UCSD-AML1 (cell line): ENCODE measurements at regions not wholly inside any gene's neighbourhood (a gene's known extent, or its start where the extent isn't known, plus 50 kb on each side); places are given as distances from the start of the nearest gene placed in this dataset.
"Not testable (repeated sequence)": the region's sequence is repeated elsewhere in the genome, so short reads cannot be mapped to it uniquely, and the experiment has no call there.

Source experiments
- DNase-seq: peaks from one replicate; lab custom pipeline; 2025; ENCODE audit not compliant: unreplicated experiment; lab: John Stamatoyannopoulos, UW

DNA sequence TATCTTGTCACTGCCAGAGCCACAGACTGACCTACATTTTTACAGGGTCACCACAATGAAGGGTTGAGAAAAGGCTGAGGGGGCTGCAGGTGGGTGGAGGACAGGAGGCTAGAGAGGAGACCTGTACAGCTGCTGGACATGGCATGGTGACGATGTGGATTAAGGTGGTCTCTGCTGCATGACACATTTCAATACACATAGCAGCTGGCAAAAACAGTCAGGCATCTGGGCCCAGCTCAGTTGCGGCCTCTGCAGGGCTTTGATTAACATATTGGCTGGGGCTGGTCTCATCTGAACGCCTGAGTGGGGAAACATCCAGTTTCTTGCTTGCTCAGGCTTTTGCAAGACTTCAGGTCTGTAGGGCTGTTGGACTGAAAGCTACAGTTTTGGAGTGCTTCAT is 265.4 kb upstream of the FOXF1 start:
- DNase-seq: no peak

DNA sequence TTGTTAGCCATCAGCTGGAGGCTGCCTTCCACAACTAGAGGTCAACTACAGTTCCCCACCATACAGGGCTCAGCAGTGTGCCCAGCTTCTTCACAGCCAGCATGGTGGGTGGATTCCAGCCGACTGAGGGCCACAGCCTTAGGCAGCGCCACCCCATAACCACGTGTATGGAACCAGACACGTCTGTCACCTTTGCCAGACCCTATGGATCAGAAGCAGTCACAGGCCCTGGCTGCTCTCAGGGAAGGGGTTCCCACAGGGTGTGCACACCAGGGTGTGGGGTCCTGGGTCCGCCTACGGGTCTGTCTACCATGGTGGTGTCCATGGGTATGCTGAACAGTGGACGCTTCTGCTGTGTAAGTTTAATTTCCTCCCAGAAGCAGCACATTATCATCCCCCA is 265.0 kb upstream of the FOXF1 start:
- DNase-seq: no peak

DNA sequence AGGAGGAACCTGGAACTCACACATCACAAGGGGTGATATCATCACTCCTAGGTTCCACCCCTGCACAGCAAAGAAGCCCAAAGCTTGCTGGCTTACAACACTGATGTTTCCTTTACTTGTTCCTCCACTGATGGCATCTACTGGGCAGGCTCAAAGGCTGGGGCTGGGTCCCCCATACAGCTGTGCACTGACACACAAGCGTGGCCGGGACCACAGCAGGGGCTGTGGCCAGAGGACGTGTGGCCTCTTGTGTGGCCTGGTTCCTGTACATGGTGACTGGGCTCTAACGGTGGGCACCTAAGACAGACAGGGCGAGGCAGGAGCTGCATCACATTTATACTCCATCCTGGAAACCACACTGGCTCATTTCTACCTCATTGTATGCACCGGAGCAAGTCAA is 264.4 kb upstream of the FOXF1 start:
- DNase-seq: no peak

DNA sequence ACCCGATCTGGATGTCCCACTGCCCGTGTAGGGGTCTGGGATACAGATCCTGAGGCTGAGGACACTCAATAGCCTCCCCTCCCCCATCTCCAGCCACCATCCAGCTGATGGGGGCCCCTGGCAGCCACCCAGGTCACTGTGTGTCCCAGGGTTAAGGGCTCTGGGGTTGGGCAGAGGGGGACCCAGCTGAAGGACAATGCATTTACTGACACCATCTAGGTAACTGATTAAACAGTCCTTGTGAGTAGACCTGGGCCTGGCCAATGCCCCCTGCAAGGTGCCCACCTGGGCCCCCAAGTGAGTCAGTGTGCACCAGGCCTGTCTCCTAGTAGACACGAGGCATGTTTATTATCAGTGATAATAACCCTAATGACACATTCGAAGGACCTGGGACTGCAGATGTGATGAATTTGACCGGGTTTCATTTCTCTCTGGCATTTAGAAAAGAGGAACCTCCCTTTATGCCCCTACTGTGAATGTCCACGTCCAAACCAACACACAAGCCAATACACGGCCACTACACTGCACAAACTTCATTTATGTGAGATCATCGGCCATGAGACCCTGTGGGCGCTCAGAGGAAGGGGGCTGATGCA is 261.9 kb upstream of the FOXF1 start:
- no peak for DNase-seq

DNA sequence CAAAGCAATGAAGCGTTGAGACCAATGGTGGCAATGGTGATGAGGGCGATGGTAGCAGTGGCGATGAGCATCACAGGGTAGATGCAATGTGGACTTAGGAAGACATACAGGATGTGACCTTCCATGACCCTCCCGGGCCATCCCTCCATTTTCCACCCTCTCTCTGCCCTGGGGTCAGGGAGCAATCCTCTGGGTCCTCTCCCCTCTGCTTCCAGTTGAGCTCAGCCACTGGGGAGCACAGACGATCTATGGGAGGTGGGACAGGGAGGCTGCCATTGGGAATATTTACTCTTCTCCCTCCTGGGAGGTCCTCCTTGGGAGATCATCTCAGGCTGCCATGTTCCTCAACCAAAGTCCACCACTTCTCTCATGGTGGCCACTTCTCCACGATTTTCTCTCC is 260.7 kb upstream of the FOXF1 start:
- DNase-seq: no peak

DNA sequence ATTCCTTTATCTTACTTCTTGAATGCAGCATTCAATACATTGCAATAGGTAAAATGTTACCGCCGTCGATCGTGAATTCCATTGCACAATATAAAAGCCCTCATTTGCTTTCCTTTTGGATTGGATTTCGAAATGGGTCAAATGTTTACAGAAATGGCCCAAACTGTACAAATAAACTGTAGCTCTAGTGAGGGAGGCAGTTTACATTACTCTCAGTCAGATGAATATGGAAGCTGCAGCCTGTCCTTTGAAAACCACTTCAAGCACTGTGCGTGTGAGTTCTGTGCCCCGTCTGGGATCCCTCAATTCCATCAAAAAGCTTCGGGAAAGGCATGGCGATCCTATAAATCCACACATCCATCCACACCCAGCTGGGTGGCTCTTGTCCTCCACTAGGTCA is 258.6 kb upstream of the FOXF1 start:
- DNase-seq: no peak

DNA sequence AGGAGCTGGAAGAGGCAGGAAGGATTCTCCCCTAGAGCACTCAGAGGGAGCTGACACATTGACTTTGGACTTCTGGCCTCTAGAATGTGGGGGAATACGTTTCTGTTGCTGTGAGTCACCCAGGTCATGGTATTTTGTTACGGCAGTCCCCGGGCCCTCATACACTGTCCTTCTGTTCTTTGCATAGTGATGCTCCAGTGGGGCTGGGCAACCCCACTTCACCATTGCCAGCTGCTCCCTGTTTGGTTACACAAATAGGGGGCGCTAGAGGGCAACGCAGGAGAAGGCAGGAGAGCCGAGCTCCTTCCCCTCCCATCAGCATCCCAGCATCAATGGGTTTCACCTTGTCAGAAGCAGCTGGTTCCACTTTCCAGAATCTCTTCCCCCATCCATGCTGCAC is 257.7 kb upstream of the FOXF1 start:
- DNase-seq: peak; percentile 26

DNA sequence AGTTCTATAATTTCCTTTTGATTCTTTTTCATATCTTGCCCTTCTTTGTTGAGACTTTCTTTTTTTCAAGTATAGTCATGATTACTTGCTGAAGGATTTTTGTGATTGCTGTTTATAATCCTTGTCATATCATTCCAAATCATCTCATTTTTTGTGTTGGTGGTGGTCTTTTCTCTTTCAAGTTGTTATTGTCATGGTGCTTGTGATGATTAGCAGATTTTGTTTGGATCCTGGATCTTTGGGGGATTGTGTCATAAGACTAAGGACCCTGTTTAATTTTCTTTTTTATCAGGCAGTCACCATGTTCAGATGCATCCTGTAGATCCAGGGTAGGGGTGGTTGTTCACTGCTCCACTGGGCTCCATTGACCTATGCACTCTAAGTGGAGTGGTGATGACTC is 254.4 kb upstream of the FOXF1 start:
- DNase-seq: no peak

DNA sequence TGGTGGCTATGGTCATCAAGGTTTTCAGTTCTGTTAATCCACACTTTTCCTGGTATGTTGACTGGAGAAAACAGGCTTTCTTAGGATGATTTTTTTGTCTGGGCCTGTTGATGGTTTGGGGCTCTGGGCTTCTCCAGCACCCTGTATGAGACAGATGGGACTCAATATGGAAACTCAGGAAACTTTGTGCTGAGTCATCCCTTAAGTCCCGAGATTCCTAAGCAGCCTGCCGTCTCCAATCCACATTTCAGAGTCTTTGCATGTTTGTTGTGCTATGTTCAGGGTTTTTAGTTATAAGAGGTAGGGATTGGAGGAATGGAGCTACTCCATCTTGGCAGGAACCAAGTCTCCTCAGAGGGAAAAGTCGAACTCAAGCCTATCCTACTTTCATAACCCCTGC is 253.3 kb upstream of the FOXF1 start:
- DNase-seq: no peak

DNA sequence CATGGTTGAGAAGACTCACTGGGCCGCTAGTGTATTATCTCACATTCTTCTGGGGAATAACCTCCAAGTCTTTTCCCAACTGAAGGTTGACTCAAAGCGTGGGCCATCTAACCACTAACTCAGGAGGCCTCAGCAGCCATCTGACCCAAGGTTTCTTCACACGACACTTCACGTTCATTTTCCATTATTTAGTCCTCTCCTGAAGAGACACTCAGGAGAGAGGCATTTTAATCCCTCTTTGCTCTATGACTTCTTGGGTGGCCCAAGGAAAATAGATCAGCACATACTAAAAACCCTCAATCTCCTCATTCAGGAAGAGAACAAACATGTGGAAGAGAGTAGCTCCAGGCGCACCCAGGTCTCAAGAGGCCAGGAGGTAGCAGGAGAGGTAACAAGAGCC is 252.8 kb upstream of the FOXF1 start:
- no peak for DNase-seq

DNA sequence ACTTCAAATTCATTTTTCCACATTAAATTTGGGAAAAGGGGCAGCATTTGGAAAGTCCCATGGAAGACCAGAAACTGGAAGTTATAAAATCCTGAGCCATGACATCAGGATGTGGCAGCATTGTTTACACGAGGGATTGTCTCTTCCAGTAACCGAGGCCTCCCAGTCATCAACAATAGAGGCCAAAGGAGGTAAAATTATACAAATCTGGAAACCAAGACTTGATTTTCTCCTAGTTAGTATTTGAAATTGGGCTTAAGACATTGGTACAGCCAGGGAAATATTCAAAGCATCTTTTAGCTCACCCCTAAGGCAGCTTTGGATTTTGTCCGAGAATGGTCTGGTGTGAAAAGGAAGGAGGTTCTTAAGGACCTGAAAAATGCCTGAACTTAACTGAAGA is 251.6 kb upstream of the FOXF1 start:
- no peak for DNase-seq

DNA sequence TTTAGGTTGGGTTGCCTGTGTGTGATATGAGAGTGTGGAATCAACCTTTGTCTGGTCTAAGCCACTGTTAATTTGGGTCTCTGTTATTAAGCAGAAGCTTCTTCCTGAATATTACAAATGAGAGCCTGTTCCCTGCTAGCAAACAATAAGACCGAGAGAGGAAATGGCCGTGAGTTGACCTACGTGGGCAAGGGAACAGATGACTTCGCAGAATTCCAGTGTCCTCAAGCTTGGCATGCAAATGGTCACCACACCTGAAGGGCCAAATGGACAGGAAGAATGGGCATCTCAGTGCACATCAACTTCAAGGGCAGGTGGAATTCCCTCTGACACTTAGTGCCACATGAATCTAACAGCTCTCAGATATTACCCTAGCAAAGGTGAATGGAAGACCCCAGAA is 250.8 kb upstream of the FOXF1 start:
- DNase-seq: no peak

DNA sequence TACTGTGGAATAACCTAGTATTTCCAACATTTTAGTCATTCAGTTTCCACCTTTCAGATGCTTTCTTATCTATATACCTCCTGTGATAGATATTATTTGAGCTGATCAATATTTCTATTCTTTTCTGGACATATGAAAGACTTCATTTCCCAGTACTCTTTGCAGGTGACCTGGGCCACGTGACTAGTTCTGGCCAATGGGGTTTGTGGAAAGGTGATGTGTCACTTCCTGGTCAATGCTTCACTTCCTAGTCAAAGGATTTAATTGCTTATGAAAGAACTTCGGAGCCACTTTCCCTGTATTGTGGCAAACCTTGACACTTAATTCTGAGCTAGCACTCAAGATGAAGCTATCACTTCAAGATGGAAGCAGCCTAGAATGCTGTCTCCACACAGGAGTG is 248.9 kb upstream of the FOXF1 start:
- no peak for DNase-seq

DNA sequence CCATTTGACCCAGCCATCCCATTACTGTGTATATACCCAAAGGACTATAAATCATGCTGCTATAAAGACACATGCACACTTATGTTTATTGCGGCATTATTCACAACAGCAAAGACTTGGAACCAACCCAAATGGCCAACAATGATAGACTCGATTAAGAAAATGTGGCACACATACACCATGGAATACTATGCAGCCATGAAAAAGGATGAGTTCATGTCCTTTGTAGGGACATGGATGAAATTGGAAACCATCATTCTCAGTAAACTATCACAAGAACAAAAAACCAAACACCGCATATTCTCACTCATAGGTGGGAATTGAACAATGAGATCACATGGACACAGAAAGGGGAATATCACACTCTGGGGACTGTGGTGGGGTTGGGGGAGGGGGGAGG is 242.7 kb upstream of the FOXF1 start:
- DNase-seq: not testable (repeated sequence)

DNA sequence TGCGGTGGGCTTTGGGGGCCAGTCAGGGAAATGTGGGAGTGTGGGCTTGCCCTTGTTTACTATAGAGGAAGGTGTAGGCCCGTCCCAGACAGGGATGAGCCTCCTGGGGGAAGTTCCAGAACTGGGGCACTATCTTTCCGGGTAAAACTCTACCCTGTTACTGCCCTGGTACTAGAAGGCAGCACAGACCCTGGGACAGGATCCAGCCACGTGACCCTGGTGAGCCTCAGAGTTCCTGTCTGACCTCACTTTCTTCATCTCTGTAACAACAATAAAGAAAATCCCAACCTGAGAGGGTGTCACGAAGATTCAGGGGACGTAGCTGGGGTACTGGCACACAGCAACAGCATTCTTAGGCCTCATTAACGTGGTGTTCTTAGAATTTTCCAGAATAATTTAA is 239.6 kb upstream of the FOXF1 start:
- DNase-seq: no peak

DNA sequence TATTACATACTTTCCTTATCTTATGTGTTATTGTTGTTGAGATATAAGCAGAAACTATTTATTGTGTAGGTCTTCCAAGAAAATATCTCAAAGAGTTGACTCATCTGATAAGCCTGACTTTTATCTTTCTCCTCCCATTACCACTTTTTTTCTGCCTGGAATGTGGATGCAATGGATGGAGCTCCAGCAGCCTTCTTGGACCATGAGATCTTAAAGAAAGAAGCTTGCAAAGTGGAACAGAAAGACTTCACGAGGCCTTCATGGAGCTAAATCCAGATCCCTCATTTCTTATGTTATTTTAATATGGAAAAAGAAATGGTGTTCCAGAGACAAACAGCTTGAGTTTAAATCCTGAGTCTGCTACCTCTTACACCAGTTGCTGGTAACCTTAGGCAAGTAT is 237.6 kb upstream of the FOXF1 start:
- DNase-seq: no peak

DNA sequence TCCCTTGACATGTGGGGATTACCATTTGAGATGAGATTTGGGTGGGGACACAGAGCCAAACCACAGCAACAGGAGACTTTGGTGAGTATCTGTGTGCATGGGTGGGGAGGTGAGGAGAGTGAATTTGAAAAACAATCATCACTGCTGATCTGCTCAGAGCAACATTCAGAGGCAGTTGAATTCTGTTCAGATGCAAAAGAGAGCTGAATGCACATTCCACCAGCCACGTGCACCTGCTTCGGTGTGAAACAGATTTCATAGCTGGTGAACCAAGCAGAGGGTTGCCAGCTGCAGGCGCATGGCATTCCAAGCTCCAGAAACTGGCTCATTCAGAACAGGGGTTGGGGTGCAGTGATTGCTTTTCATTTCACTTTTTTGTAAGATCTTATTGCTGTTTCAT is 233.1 kb upstream of the FOXF1 start:
- DNase-seq: no peak

DNA sequence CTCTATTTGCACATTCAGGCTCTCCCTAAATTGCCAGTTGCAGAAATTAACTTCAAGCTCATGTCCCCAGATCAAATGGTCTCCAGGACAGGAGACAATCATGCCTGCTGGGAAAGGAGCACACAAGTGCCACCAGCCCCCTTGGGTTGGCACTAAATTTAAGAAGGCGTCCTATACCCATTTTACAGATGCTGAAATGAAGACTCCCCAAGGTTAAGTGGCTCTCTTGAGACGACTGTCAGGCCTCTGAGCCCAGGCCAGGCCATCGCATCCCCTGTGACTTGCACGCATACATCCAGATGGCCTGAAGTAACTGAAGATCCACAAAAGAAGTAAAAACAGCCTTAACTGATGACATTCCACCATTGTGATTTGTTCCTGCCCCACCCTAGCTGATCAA is 232.5 kb upstream of the FOXF1 start:
- DNase-seq: not testable (repeated sequence)

DNA sequence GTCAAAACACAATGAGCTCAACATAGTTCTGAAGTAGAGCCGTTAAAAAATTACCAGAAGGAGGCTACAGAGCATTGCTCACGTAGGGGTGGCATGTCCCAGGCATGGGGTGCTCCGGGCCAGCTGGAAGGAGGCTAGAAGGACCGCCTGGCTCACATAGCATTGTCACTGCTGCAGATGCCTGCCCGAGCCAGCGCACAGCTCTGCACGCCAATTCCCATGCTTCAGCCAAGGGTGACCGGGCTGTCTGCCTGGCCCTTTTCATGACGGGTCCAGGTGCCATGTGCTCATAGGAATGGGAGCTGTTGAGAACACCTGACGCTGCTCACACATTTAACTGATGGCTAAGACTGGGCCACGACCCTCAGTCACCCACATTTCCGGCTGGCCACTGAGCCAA is 228.9 kb upstream of the FOXF1 start:
- no peak for DNase-seq

DNA sequence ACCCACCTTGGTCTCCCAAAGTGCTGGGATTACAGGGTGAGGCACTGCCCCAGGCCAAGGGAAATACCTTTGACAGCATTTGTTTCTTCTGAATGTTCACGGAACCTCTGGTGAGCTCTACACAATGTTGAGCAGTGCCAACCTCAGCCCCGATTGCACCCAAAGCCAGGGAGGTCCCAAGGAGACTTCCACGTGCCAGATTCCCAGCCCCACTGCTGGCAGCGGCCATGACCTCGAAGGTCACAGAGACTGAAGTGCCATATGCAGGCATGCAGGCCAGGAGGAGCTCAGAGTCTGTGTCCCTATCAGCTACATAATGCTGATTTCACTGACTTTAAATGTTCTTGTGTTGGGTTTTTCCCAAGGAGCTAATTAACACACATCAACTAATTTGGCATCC is 226.4 kb upstream of the FOXF1 start:
- DNase-seq: no peak

DNA sequence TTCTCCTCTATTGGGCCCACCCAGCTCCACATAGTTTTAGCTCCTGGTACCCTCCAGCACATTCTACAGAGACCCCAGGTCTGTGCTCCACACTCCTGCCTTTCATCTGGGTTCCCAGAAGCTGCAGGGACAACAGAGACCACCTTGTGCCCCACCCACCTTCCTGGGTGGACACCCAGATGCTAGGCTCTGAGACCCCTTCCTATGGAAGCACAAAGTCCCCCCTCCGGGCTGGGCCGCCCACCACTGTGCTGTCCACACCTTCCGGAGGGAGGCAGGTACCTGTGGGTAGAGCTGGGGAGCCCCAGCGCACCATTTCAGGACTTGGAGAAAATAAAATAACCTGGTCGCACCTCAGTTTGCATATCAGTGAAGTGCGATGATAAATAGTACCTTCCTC is 224.9 kb upstream of the FOXF1 start:
- no peak for DNase-seq

DNA sequence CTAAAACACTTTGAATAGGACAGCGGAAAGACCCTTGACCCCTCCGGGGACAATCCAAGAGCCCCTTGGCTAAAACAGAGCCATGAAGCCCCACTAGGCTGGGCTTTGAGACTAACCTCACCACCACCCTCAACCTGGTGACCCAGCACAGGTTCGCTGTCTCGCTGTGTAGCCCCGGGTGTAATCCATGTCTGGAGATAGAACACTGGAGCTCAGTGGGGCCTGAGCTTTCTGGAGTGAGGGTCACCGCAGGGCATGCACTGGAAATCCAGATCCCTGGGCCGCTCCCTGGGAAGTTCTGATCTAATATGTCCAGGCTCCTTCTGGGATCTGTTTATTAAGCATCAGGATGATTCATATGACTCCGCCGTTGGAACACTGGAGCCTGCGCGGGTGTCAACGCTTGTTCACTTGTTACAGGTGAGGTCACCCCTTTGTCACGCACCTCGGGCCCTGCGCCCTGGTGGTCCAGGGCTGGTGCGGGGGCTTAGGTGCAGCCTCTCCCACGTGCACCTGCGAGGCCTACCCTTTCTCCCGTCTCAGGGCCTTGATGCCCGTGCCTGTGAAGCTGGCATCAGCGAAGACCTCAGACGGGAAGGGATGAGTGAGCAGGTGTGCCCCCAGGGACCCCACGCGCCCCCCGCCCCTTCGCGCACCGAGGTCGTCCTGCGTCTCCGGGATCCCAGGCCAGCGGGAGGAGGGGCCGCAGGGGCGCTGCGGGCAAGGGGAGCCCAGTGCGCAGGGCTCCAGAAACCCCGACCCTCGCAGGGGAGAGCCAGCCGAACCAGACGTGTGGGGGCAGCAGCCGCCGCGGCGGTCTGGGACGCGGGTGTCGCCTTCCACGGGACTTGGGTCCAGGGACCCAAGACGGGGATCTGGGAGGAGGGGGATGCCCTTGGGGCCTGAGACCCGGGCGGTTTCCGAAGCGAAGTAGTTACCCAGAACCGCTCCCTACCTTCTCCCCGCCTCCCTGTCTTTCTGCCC is 224.1 kb upstream of the FOXF1 start:
- no peak for DNase-seq
